OCI-LY3 (cell line): ENCODE measurements at regions not wholly inside any gene's neighbourhood (a gene's known extent, or its start where the extent isn't known, plus 50 kb on each side); places are given as distances from the start of the nearest gene placed in this dataset.
A peak's percentile ranks its signal among the peaks of the same experiment; 100 is the strongest.

Experiments used
- H2AFZ ChIP-seq: fragments of 200-600, 300-600 bp; shearing (Covaris generic); 2 replicates; pipeline ENCODE4 v1.6.0; 2014; ENCODE audit warnings: antibody characterized with exemption, low read depth, low read length
- H3K27ac ChIP-seq: fragments of 200-600, 300-600 bp; sonication (generic); 2 replicates; pipeline ENCODE4 v1.5.1; 2014; ENCODE audit warnings: mild to moderate bottlenecking, low read length, moderate library complexity, mixed read lengths
- H3K27me3 ChIP-seq: fragments of 200-600, 300-600 bp; sonication (generic); 2 replicates; pipeline ENCODE4 v1.6.1; 2014; ENCODE audit warnings: low read depth, low read length, mixed read lengths
- H3K36me3 ChIP-seq: fragments of 200-600, 300-600 bp; sonication (generic); replicated peaks from 2 replicates; pipeline ENCODE3; 2014; ENCODE audit warnings: low read depth, low read length, mixed read lengths
- H3K4me1 ChIP-seq: fragments of 300-600, 200-600 bp; sonication (generic); 2 replicates; pipeline ENCODE4 v1.6.1; 2014; ENCODE audit warnings: low read length, mixed read lengths
- H3K4me2 ChIP-seq: fragments of 200-600, 300-600 bp; sonication (generic); 2 replicates; pipeline ENCODE4 v1.6.1; 2014; ENCODE audit warnings: low read length, mixed read lengths
- H3K4me3 ChIP-seq: fragments of 300-600, 200-600 bp; sonication (generic); 2 replicates; pipeline ENCODE4 v1.5.1; 2014; ENCODE audit warnings: antibody characterized with exemption, mild to moderate bottlenecking, low read length, moderate library complexity
- H3K79me2 ChIP-seq: fragments of 300-600, 200-600 bp; shearing (Covaris generic); 2 replicates; pipeline ENCODE4 v1.6.1; 2014; ENCODE audit warnings: mild to moderate bottlenecking, low read length, mixed read lengths
- H3K9ac ChIP-seq: fragments of 300-600, 200-600 bp; shearing (Covaris generic); 2 replicates; pipeline ENCODE4 v1.6.0; 2014; ENCODE audit warnings: mild to moderate bottlenecking, low read length, moderate library complexity
- H3K9me3 ChIP-seq: fragments of 200-600, 300-600 bp; shearing (Covaris generic); 2 replicates; pipeline ENCODE4 v1.6.1; 2014; ENCODE audit warnings: low read length, mixed read lengths; ENCODE audit not compliant: insufficient read depth
- H4K20me1 ChIP-seq: fragments of 200-600, 300-600 bp; sonication (generic); 2 replicates; pipeline ENCODE4 v1.6.1; 2016; ENCODE audit warnings: low read length, mixed read lengths; ENCODE audit not compliant: insufficient read depth
- EZH2phosphoT487 ChIP-seq: fragments of 200-600 bp; shearing (Covaris generic); IDR thresholded peaks from 2 replicates; pipeline ENCODE4 v1.6.1; 2018; ENCODE audit warnings: antibody characterized with exemption, mixed run types, low read depth
- TF ChIP-seq, protein P1 (sequence below): fragments of 200-600, 300-600 bp; sonication (generic); IDR thresholded peaks from 2 replicates; pipeline ENCODE4 v1.5.1; 2014; ENCODE audit warnings: antibody characterized with exemption, low read length, low read depth

DNA sequence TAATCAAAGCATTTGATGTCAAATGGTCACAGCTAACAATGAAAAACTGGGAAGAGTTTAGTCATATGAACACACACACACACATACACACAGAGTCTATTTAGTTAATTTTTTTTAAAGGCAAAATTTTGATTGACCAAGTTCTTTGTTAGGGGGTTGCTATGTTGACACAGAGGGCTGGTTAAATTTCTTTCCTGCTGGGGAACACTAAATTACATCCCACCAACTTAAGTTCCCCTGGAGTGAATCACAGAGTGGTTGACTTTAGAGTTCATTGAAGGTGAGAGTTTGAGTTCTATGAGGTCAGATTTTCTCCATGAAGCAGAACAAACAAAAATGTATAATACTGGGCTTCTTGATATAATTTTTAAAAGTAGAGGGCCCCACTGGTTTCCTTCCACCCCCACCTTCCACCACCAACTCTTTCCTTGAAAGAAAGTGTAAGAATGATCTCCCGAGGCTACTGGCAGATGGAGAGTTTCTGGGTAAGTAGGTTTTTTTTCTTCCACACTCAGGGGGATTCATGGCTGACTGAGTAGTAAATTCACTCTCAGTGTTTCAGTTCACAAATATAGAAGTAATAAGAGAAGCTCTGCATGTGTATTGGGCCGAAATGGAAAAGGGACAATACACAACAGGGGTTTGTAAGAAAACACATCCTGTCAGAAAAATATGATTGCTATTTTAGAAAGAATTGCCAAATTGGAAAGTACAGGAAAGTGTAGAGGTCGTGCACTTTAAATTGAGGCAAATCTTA lies 917.0 kb upstream of the LCORL start:
- H3K36me3 ChIP-seq: no peaks in the 10 kb centered on the region
- H3K27me3 ChIP-seq: no peaks in the 10 kb centered on the region
- no peaks in the 10 kb centered on the region for H4K20me1 ChIP-seq
- H2AFZ ChIP-seq: peak overlapping the region; percentile 16; the same call in 1 of the 2 replicates
- no peak overlapping the region for H3K4me3 ChIP-seq
- H3K9me3 ChIP-seq: no peaks in the 10 kb centered on the region
- H3K79me2 ChIP-seq: no peaks in the 10 kb centered on the region
- H3K4me1 ChIP-seq: peaks cover 15% of the 10 kb centered on the region
- TF ChIP-seq, protein P1, sequence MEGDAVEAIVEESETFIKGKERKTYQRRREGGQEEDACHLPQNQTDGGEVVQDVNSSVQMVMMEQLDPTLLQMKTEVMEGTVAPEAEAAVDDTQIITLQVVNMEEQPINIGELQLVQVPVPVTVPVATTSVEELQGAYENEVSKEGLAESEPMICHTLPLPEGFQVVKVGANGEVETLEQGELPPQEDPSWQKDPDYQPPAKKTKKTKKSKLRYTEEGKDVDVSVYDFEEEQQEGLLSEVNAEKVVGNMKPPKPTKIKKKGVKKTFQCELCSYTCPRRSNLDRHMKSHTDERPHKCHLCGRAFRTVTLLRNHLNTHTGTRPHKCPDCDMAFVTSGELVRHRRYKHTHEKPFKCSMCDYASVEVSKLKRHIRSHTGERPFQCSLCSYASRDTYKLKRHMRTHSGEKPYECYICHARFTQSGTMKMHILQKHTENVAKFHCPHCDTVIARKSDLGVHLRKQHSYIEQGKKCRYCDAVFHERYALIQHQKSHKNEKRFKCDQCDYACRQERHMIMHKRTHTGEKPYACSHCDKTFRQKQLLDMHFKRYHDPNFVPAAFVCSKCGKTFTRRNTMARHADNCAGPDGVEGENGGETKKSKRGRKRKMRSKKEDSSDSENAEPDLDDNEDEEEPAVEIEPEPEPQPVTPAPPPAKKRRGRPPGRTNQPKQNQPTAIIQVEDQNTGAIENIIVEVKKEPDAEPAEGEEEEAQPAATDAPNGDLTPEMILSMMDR: no peak
- no peak for TF ChIP-seq EZH2phosphoT487
- H3K27ac ChIP-seq: no peak overlapping the region
- no peak overlapping the region for H3K9ac ChIP-seq
- H3K4me2 ChIP-seq: peak overlapping the region; percentile 28; the same call in 1 of the 2 replicates

DNA sequence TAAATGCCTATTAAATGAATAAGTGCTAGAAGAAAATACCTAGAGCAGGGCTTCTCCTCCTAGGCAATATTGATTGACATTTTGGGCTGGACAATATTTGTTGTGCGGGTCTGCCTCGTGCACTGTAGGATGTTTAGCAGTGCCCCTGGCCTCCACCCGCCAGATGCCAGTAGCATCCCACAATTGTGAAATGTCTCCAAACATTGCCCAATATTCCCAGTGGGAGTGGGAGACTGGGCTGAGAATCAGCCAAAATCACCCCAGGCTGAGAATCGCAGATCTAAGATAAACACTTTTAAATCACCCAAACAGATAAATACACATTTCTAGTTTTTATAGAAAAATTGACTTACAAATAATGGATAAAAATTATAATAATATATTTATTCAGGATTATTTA lies 916.2 kb upstream of the LCORL start:
- Histone ChIP-seq H3K9me3 (no peaks in the 10 kb centered on the region), H2AFZ (no peak overlapping the region), H4K20me1 (no peaks in the 10 kb centered on the region), H3K4me2 (no peak overlapping the region), H3K27ac (no peak overlapping the region), H3K9ac (no peak overlapping the region), H3K4me3 (no peak overlapping the region), H3K79me2 (no peaks in the 10 kb centered on the region), H3K27me3 (no peaks in the 10 kb centered on the region), H3K36me3 (no peaks in the 10 kb centered on the region), H3K4me1 (peaks cover 15% of the 10 kb centered on the region)
- TF ChIP-seq, protein P1: no peak
- TF ChIP-seq EZH2phosphoT487: no peak

DNA sequence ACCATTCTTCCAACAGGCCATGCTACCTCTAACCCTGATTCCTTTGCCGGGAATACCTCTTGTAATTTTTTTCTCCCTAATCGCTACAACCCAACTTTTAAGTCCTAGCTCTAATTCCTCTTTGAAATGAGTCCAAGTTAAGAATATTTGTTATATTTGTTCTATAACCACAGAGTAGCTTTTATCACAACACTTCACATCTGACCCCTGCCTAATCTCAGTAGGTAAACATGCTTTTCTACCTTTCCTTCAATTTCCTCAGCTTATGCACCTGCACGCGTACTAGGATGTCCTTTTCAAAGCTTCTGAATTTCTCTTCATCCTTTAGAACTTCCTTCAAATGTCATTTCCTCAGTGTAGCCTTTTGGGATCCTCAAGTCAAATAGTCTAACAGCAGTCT lies 915.5 kb upstream of the LCORL start:
- H3K36me3 ChIP-seq: no peaks in the 10 kb centered on the region
- no peaks in the 10 kb centered on the region for H3K79me2 ChIP-seq
- H3K27ac ChIP-seq: no peak overlapping the region
- H3K9ac ChIP-seq: no peak overlapping the region
- H2AFZ ChIP-seq: no peak overlapping the region
- no peak overlapping the region for H3K4me3 ChIP-seq
- no peaks in the 10 kb centered on the region for H4K20me1 ChIP-seq
- peaks cover 15% of the 10 kb centered on the region for H3K4me1 ChIP-seq
- no peak for TF ChIP-seq EZH2phosphoT487
- TF ChIP-seq, protein P1: no peak
- H3K4me2 ChIP-seq: no peak overlapping the region
- no peaks in the 10 kb centered on the region for H3K9me3 ChIP-seq
- no peaks in the 10 kb centered on the region for H3K27me3 ChIP-seq

DNA sequence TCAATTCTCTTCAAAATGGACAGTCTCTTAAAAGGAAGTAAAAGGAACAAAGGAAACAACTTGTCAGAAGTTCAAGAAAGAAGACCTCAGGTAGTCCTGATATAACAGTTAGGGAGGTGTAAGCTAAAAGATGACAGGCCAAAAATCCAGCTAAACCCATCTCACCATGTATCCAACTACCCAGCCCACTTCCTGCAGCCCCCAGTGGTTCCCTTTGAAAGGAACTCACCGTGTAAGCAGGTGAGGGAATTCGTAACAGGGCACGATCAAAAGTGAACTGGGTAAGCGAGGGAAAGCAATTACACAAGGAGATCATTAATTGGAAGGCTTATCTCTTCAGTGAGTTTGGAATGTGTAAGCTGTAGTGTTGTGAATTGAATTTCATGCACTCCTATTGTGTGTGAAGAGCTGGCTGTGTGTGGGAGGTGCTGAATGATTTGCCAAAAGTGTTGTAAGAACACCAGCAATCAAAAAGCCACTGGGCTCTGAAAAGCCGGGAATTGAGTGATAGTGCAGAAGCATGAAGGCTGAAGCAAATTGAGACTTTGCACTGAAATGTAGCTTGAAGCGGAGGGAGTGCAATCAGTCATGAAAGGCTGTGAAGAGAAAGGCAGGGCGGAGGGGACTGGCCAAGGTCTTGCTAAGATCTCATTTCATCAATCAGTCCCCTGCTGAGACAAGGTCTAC lies 914.2 kb upstream of the LCORL start:
- no peaks in the 10 kb centered on the region for H3K79me2 ChIP-seq
- no peaks in the 10 kb centered on the region for H3K36me3 ChIP-seq
- no peaks in the 10 kb centered on the region for H3K27me3 ChIP-seq
- H2AFZ ChIP-seq: no peak overlapping the region
- H3K4me2 ChIP-seq: no peak overlapping the region
- no peaks in the 10 kb centered on the region for H3K9me3 ChIP-seq
- TF ChIP-seq, protein P1: no peak
- TF ChIP-seq EZH2phosphoT487: no peak
- no peaks in the 10 kb centered on the region for H4K20me1 ChIP-seq
- H3K4me1 ChIP-seq: peaks cover 15% of the 10 kb centered on the region
- no peak overlapping the region for H3K27ac ChIP-seq
- H3K4me3 ChIP-seq: no peak overlapping the region
- no peak overlapping the region for H3K9ac ChIP-seq
